CD4-positive, alpha-beta T cell treated with Interferon gamma for 1 hour (primary cell): ENCODE measurements at regions not wholly inside any gene's neighbourhood (a gene's known extent, or its start where the extent isn't known, plus 50 kb on each side); places are given as distances from the start of the nearest gene placed in this dataset.
"Not testable (repeated sequence)": the region's sequence is repeated elsewhere in the genome, so short reads cannot be mapped to it uniquely, and the experiment has no call there.

Source experiments
- DNase-seq: peaks from one replicate; pipeline ENCODE4 v3.0.0-alpha.2; 2020

- DNase-seq, result no peak
These were observed 585.3 kb upstream of the USP24 start for GRCh38 chr1:55800503-55800902.

GRCh38 chr1:55793856-55794255 is 578.7 kb upstream of the USP24 start:
- no peak for DNase-seq

GRCh38 chr1:55792870-55793269 is 577.7 kb upstream of the USP24 start:
- DNase-seq, result no peak

- DNase-seq, result no peak
These were observed 574.3 kb upstream of the USP24 start for GRCh38 chr1:55789466-55789865.

- DNase-seq, result no peak
These were observed 571.2 kb upstream of the USP24 start for GRCh38 chr1:55786396-55786795.

GRCh38 chr1:55784941-55785450 is 569.8 kb upstream of the USP24 start:
- DNase-seq, result not testable (repeated sequence)

- no peak for DNase-seq
These were observed 566.8 kb upstream of the USP24 start for GRCh38 chr1:55781944-55782482.

GRCh38 chr1:55781003-55781402 is 565.8 kb upstream of the USP24 start:
- DNase-seq, result no peak

GRCh38 chr1:55777545-55777944 is 562.4 kb upstream of the USP24 start:
- no peak for DNase-seq

GRCh38 chr1:55775007-55775406 is 559.8 kb upstream of the USP24 start:
- no peak for DNase-seq

GRCh38 chr1:55774446-55774845 is 559.3 kb upstream of the USP24 start:
- no peak for DNase-seq

GRCh38 chr1:55773211-55773940 is 558.2 kb upstream of the USP24 start:
- DNase-seq, result no peak

- no peak for DNase-seq
These were observed 553.3 kb upstream of the USP24 start for GRCh38 chr1:55768327-55768952.

GRCh38 chr1:55767171-55767570 is 552.0 kb upstream of the USP24 start:
- no peak for DNase-seq

GRCh38 chr1:55765505-55765904 is 550.3 kb upstream of the USP24 start:
- DNase-seq, result not testable (repeated sequence)

- no peak for DNase-seq
These were observed 536.6 kb upstream of the USP24 start for GRCh38 chr1:55751776-55752175.

GRCh38 chr1:55750628-55750995 is 535.4 kb upstream of the USP24 start:
- no peak for DNase-seq

GRCh38 chr1:55749975-55750627 is 534.9 kb upstream of the USP24 start:
- no peak for DNase-seq

GRCh38 chr1:55747408-55747841 is 532.3 kb upstream of the USP24 start:
- DNase-seq, result no peak

- DNase-seq, result no peak
These were observed 531.5 kb upstream of the USP24 start for GRCh38 chr1:55746710-55747109.

GRCh38 chr1:55741516-55741915 is 526.4 kb upstream of the USP24 start:
- DNase-seq, result no peak

- DNase-seq, result no peak
These were observed 519.9 kb upstream of the USP24 start for GRCh38 chr1:55735106-55735505.

GRCh38 chr1:55726994-55727393 is 511.8 kb upstream of the USP24 start:
- no peak for DNase-seq

GRCh38 chr1:55725378-55725777 is 510.2 kb upstream of the USP24 start:
- DNase-seq, result no peak
